WTC11 (cell line): ENCODE measurements at regions not wholly inside any gene's neighbourhood (a gene's known extent, or its start where the extent isn't known, plus 50 kb on each side); places are given as distances from the start of the nearest gene placed in this dataset.

Source experiments
- ATF2 ChIP-seq: sonication (generic); formaldehyde crosslinking; IDR thresholded peaks from 2 replicates; pipeline ENCODE4 v1.8.1; 2022; ENCODE audit warnings: low read depth, missing genetic modification reagents, borderline replicate concordance
- CTCF ChIP-seq: fragments of 200-600 bp; IDR thresholded peaks from 2 replicates; pipeline ENCODE4 v1.8.0; 2022; ENCODE audit warnings: antibody characterized with exemption
- E2F4 ChIP-seq: sonication (generic); formaldehyde crosslinking; IDR thresholded peaks from 2 replicates; pipeline ENCODE4 v1.8.1; 2022; ENCODE audit warnings: low read depth, mild to moderate bottlenecking, moderate library complexity, missing genetic modification reagents, borderline replicate concordance
- HMGA2 ChIP-seq: fragments of 250-450 bp; sonication (Bioruptor Pico); IDR thresholded peaks from 2 replicates; pipeline ENCODE4 v1.4.0; 2021; ENCODE audit warnings: mild to moderate bottlenecking, moderate library complexity
- MAX ChIP-seq: sonication (generic); formaldehyde crosslinking; IDR thresholded peaks from 2 replicates; pipeline ENCODE4 v1.8.0; 2022; ENCODE audit warnings: mild to moderate bottlenecking, missing genetic modification reagents
- PREB ChIP-seq: sonication (generic); formaldehyde crosslinking; IDR thresholded peaks from 2 replicates; pipeline ENCODE4 v1.8.1; 2022; ENCODE audit warnings: mild to moderate bottlenecking, missing genetic modification reagents, moderate library complexity, borderline replicate concordance
- TP53 ChIP-seq: sonication (generic); formaldehyde crosslinking; IDR thresholded peaks from 2 replicates; pipeline ENCODE4 v1.8.1; 2023; ENCODE audit warnings: mild to moderate bottlenecking, missing genetic modification reagents
- USF2 ChIP-seq: sonication (generic); formaldehyde crosslinking; IDR thresholded peaks from 2 replicates; pipeline ENCODE4 v1.8.1; 2023; ENCODE audit warnings: mild to moderate bottlenecking, missing genetic modification reagents, moderate library complexity
- ZNF396 ChIP-seq: fragments of 250-450 bp; sonication (Bioruptor Pico); IDR thresholded peaks from 2 replicates; pipeline ENCODE4 v1.8.0; 2021; ENCODE audit warnings: mild to moderate bottlenecking, moderate library complexity, borderline replicate concordance

GRCh38 chr9:87127978-87128614, 180.8 kb upstream of the GAS1 start:
- no peak for TF ChIP-seq ATF2 (CRISPR knock-in tag)
- TF ChIP-seq CTCF, result no peak
- no peak for TF ChIP-seq ZNF396 (CRISPR knock-in tag)
- no peak for TF ChIP-seq HMGA2 (CRISPR knock-in tag)
- no peak for TF ChIP-seq MAX (CRISPR knock-in tag)
- no peak for TF ChIP-seq USF2 (CRISPR knock-in tag)
- TF ChIP-seq PREB (CRISPR knock-in tag), result no peak
- no peak for TF ChIP-seq E2F4
- no peak for TF ChIP-seq TP53
